Neural crest cell (in vitro differentiated cells): ENCODE measurements at regions not wholly inside any gene's neighbourhood (a gene's known extent, or its start where the extent isn't known, plus 50 kb on each side); places are given as distances from the start of the nearest gene placed in this dataset.

Source experiments
- DNase-seq: peaks from one replicate; pipeline ENCODE4 v3.0.0; 2021; ENCODE audit warnings: low read depth, mixed read lengths, low spot score
- H3K27ac Mint-ChIP-seq: one replicate; pipeline ENCODE4 v1.8.0; 2021; ENCODE audit warnings: mild to moderate bottlenecking, mixed read lengths; ENCODE audit not compliant: unreplicated experiment
- H3K27me3 Mint-ChIP-seq: 2 replicates; pipeline ENCODE4 v1.8.0; 2021; ENCODE audit warnings: low read depth, mild to moderate bottlenecking, mixed read lengths
- H3K36me3 Mint-ChIP-seq: 2 replicates; pipeline ENCODE4 v1.8.0; 2021; ENCODE audit warnings: low read depth, mild to moderate bottlenecking, mixed read lengths
- H3K4me1 Mint-ChIP-seq: 2 replicates; pipeline ENCODE4 v1.8.0; 2021; ENCODE audit warnings: mixed read lengths
- H3K4me3 Mint-ChIP-seq: one replicate; pipeline ENCODE4 v1.8.0; 2021; ENCODE audit warnings: mild to moderate bottlenecking, mixed read lengths
- H3K9me3 Mint-ChIP-seq: 2 replicates; pipeline ENCODE4 v1.8.0; 2021; ENCODE audit warnings: mixed read lengths
- TF ChIP-seq, protein P1 (sequence below): fragments of 200-600 bp; sonication (generic); conservative IDR thresholded peaks from 2 replicates; pipeline ENCODE4 v1.5.0; 2021; ENCODE audit warnings: antibody characterized with exemption, mild to moderate bottlenecking

GRCh38 chr16:80189476-80190175, 351.2 kb upstream of the DYNLRB2 start:
- H3K27me3 Mint-ChIP-seq, result peaks cover 3% of the 10 kb centered on the region
- H3K4me1 Mint-ChIP-seq, result peaks cover 9% of the 10 kb centered on the region
- H3K36me3 Mint-ChIP-seq, result peaks cover 3% of the 10 kb centered on the region
- peaks cover 4% of the 10 kb centered on the region for H3K9me3 Mint-ChIP-seq
- TF ChIP-seq, protein P1, sequence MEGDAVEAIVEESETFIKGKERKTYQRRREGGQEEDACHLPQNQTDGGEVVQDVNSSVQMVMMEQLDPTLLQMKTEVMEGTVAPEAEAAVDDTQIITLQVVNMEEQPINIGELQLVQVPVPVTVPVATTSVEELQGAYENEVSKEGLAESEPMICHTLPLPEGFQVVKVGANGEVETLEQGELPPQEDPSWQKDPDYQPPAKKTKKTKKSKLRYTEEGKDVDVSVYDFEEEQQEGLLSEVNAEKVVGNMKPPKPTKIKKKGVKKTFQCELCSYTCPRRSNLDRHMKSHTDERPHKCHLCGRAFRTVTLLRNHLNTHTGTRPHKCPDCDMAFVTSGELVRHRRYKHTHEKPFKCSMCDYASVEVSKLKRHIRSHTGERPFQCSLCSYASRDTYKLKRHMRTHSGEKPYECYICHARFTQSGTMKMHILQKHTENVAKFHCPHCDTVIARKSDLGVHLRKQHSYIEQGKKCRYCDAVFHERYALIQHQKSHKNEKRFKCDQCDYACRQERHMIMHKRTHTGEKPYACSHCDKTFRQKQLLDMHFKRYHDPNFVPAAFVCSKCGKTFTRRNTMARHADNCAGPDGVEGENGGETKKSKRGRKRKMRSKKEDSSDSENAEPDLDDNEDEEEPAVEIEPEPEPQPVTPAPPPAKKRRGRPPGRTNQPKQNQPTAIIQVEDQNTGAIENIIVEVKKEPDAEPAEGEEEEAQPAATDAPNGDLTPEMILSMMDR, result no peak
- no peak for DNase-seq
- no peak overlapping the region for H3K4me3 Mint-ChIP-seq
- H3K27ac Mint-ChIP-seq, result no peak overlapping the region

DNA sequence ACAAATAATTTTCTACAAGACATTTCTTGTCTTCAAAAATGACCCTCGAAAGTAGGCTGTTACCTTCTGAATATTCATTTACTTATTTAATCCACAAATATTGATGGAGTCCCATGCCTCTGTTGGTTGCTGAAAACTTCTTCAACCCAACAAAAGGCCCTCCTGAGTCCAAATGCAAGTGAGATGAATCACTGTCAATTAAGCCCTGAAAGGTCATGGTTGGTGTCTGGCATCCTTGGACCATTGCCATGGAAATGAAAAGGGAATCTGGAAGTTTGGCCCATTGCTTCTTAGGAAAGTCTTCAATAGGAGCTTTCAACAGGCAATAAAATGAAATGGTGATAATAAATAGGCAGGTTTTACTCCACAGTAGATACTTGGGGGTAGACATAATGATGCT, 364.7 kb upstream of the DYNLRB2 start:
- DNase-seq, result no peak
- H3K4me1 Mint-ChIP-seq, result peaks cover 15% of the 10 kb centered on the region
- no peaks in the 10 kb centered on the region for H3K36me3 Mint-ChIP-seq
- TF ChIP-seq, protein P1, result no peak
- H3K9me3 Mint-ChIP-seq, result no peaks in the 10 kb centered on the region
- H3K4me3 Mint-ChIP-seq, result no peak overlapping the region
- H3K27ac Mint-ChIP-seq, result no peak overlapping the region
- H3K27me3 Mint-ChIP-seq, result no peaks in the 10 kb centered on the region

DNA sequence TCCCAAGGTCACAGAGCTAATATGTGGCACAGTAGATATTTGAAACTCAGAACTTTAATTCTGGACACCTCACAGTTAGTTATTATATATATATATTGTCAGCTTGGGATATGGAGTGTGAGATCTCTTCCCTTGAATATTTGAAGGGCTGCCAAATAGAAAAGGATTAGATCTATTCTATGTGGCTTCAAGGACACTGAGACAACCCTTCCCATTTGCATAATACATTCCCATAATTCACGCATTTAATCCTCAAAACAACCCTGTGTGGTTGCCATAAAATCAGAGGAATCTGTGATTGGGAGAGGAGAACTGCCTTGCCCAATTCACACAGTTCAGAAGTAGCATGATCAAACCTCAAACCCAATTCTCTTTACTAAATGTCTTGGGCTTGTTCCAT, 365.8 kb upstream of the DYNLRB2 start:
- Mint-ChIP-seq H3K4me3 (no peak overlapping the region), H3K9me3 (no peaks in the 10 kb centered on the region)

GRCh38 chr16:80174416-80174815, 366.4 kb upstream of the DYNLRB2 start:
- no peak for DNase-seq

More for the DNA sequence above, 365.8 kb upstream of the DYNLRB2 start:
- TF ChIP-seq, protein P1, result no peak
- Mint-ChIP-seq H3K27ac (no peak overlapping the region), H3K27me3 (no peaks in the 10 kb centered on the region), H3K36me3 (no peaks in the 10 kb centered on the region), H3K4me1 (peaks cover 15% of the 10 kb centered on the region)
- DNase-seq, result no peak

DNA sequence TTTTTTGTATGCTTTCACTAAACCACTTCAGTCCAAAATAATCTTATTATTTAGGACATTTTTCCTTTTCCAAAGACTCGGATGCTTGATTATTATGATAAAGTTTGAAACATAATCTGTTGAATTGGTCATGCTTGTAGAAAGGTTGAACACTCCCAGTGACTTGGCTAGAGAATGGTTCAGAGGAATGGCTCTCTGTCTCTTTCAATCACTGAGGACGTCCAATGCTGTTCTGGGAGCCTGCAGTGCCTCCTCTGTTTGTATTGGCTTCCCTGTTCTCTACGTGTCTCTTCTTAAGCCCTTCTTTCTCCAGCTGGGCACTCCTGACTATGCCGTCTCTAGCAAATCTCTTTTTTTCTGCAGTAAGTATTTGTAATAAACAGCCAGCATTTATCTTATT, 369.0 kb upstream of the DYNLRB2 start:
- Mint-ChIP-seq H3K36me3 (no peaks in the 10 kb centered on the region), H3K27me3 (no peaks in the 10 kb centered on the region), H3K4me3 (no peak overlapping the region), H3K9me3 (no peaks in the 10 kb centered on the region), H3K4me1 (peaks cover 14% of the 10 kb centered on the region), H3K27ac (no peak overlapping the region)
- TF ChIP-seq, protein P1, result no peak
- no peak for DNase-seq

More at GRCh38 chr16:80174416-80174815, 366.4 kb upstream of the DYNLRB2 start:
- Mint-ChIP-seq H3K27ac (no peak overlapping the region), H3K9me3 (no peaks in the 10 kb centered on the region), H3K36me3 (no peaks in the 10 kb centered on the region), H3K4me3 (no peak overlapping the region), H3K4me1 (peaks cover 15% of the 10 kb centered on the region), H3K27me3 (no peaks in the 10 kb centered on the region)
- TF ChIP-seq, protein P1, result no peak
